ENCODE measurements at regions not wholly inside any gene's neighbourhood (a gene's known extent, or its start where the extent isn't known, plus 50 kb on each side); places are given as distances from the start of the nearest gene placed in this dataset.

DNA sequence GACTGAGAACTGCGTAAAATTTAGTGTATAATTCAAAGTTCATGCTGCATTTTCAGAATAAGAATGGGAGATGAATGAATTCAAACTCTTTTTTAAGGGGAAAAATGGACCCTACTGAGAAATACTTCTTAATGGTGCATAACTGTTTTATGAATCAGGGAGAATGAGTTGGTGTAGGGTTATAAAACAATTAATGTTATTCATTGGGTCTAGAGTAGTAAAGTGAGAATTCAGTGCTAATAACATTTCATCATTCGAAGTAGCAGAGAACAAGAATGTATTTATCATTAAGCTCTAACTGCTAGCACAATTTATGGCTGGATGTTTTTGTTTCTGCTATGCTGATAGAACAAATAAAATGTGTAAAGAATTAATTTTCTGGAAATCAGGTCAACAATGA lies 310.2 kb downstream of the SLITRK5 start:
- H3K9ac ChIP-seq (ENCODE audit: low read length) = no peak overlapping the region
- H3K79me2 ChIP-seq (ENCODE audit: control insufficient read depth, insufficient read depth, low read length, poor library complexity) = no peaks in the 10 kb centered on the region
- H2BK5ac ChIP-seq (ENCODE audit: low read depth, low read length, poor library complexity) = no peak overlapping the region
- no CpG with 5 or more reads among the region's 2 CpGs for WGBS (ENCODE audit: extremely low coverage, insufficient coverage, insufficient read length)
- no peak overlapping the region for H4K8ac ChIP-seq (ENCODE audit: low read depth, low read length)
- no peak overlapping the region for H2BK120ac ChIP-seq (ENCODE audit: insufficient read depth, low read length, poor library complexity)
- H2AFZ ChIP-seq (ENCODE audit: insufficient read depth, low read length, poor library complexity) = no peak overlapping the region
- H3K4me1 ChIP-seq (ENCODE audit: control insufficient read depth in 1 of 2, insufficient read depth in 2 of 2, low read length in 2 of 2) = no peaks in the 10 kb centered on the region
- H3K14ac ChIP-seq (ENCODE audit: low read length) = no peak overlapping the region
- H2AK5ac ChIP-seq (ENCODE audit: low read length) = no peak overlapping the region
- no peak overlapping the region for H3K27ac ChIP-seq (ENCODE audit: low read depth, low read length)
- H3K27me3 ChIP-seq (ENCODE audit: insufficient read depth, low read length) = no peaks in the 10 kb centered on the region
- H3K23ac ChIP-seq (ENCODE audit: low read length) = no peak overlapping the region
- H4K91ac ChIP-seq (ENCODE audit: low read depth, low read length) = no peak overlapping the region
- H3K9me3 ChIP-seq (ENCODE audit: insufficient read depth, low read depth, low read length) = peaks cover 2% of the 10 kb centered on the region
- no peaks in the 10 kb centered on the region for H3K36me3 ChIP-seq (ENCODE audit: control insufficient read depth in 1 of 2, insufficient read depth in 2 of 2, low read length in 2 of 2)
- no peak for DNase-seq
- no peak overlapping the region for H3K18ac ChIP-seq (ENCODE audit: low read length)
- no peak overlapping the region for H3K4me2 ChIP-seq (ENCODE audit: low read length)
- H3K4me3 ChIP-seq (ENCODE audit: low read depth, low read length) = no peak overlapping the region
- H2BK12ac ChIP-seq (ENCODE audit: low read length) = no peak overlapping the region
- no peak overlapping the region for H3K4ac ChIP-seq (ENCODE audit: low read depth, low read length)
- no peaks in the 10 kb centered on the region for H3K79me1 ChIP-seq (ENCODE audit: low read length)
- no peak overlapping the region for H4K12ac ChIP-seq (ENCODE audit: low read depth, low read length)

GRCh38 chr13:87982400-87982799 lies 311.2 kb downstream of the SLITRK5 start:
- DNase-seq = no peak
- Histone ChIP-seq H3K14ac (ENCODE audit: low read length) (no peak overlapping the region), H3K9ac (ENCODE audit: low read length) (no peak overlapping the region), H3K27ac (ENCODE audit: low read depth, low read length) (no peak overlapping the region), H4K8ac (ENCODE audit: low read depth, low read length) (no peak overlapping the region), H3K27me3 (ENCODE audit: insufficient read depth, low read length) (no peaks in the 10 kb centered on the region), H3K36me3 (ENCODE audit: control insufficient read depth in 1 of 2, insufficient read depth in 2 of 2, low read length in 2 of 2) (no peaks in the 10 kb centered on the region), H4K91ac (ENCODE audit: low read depth, low read length) (no peak overlapping the region), H3K9me3 (ENCODE audit: insufficient read depth, low read depth, low read length) (peaks cover 2% of the 10 kb centered on the region), H3K4ac (ENCODE audit: low read depth, low read length) (no peak overlapping the region), H3K4me1 (ENCODE audit: control insufficient read depth in 1 of 2, insufficient read depth in 2 of 2, low read length in 2 of 2) (no peaks in the 10 kb centered on the region), H3K79me2 (ENCODE audit: control insufficient read depth, insufficient read depth, low read length, poor library complexity) (no peaks in the 10 kb centered on the region), H3K79me1 (ENCODE audit: low read length) (no peaks in the 10 kb centered on the region), H2BK5ac (ENCODE audit: low read depth, low read length, poor library complexity) (no peak overlapping the region), H3K18ac (ENCODE audit: low read length) (no peak overlapping the region), H2AFZ (ENCODE audit: insufficient read depth, low read length, poor library complexity) (no peak overlapping the region), H2BK120ac (ENCODE audit: insufficient read depth, low read length, poor library complexity) (no peak overlapping the region), H4K12ac (ENCODE audit: low read depth, low read length) (no peak overlapping the region), H3K4me3 (ENCODE audit: low read depth, low read length) (no peak overlapping the region), H2BK12ac (ENCODE audit: low read length) (no peak overlapping the region), H2AK5ac (ENCODE audit: low read length) (no peak overlapping the region), H3K4me2 (ENCODE audit: low read length) (no peak overlapping the region), H3K23ac (ENCODE audit: low read length) (no peak overlapping the region)

DNA sequence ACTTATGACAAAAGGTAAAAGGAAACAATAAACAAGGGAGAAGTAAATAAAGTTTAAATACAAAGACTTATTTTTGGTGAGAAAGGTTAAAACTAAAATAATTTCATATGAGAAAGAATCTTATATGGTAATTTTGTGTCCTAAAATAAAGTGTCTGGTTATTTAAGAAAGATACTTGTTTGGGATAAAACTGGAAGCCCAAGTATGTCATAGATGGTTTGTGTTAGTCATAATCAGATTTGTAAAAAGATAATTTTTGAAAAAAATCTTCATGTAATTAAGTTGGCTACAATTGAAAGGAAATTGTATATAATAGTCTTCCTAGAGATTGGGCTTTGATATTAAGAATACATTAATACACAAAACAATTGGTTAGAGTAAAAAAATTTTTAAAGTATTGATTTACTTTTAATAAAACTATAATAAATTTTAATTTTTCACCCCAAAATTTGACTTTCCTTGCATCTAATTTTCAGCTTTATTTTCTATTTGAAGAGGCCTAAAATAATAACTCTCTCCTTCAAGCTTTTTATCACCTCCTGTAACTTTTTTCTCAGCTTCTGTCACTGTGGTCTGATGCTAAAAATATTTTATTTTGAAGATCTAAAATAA lies 315.6 kb downstream of the SLITRK5 start:
- no peak overlapping the region for H2AFZ ChIP-seq (ENCODE audit: insufficient read depth, low read length, poor library complexity)
- H3K4me2 ChIP-seq (ENCODE audit: low read length) = no peak overlapping the region
- no peak overlapping the region for H2BK12ac ChIP-seq (ENCODE audit: low read length)
- no peaks in the 10 kb centered on the region for H3K79me2 ChIP-seq (ENCODE audit: control insufficient read depth, insufficient read depth, low read length, poor library complexity)
- peaks cover 2% of the 10 kb centered on the region for H3K9me3 ChIP-seq (ENCODE audit: insufficient read depth, low read depth, low read length)
- no peak overlapping the region for H3K23ac ChIP-seq (ENCODE audit: low read length)
- no peak for DNase-seq
- no peak overlapping the region for H4K91ac ChIP-seq (ENCODE audit: low read depth, low read length)
- H4K8ac ChIP-seq (ENCODE audit: low read depth, low read length) = no peak overlapping the region
- H3K27ac ChIP-seq (ENCODE audit: low read depth, low read length) = no peak overlapping the region
- no peak overlapping the region for H2BK5ac ChIP-seq (ENCODE audit: low read depth, low read length, poor library complexity)
- no peak overlapping the region for H3K18ac ChIP-seq (ENCODE audit: low read length)
- no peak overlapping the region for H3K4me3 ChIP-seq (ENCODE audit: low read depth, low read length)
- H3K36me3 ChIP-seq (ENCODE audit: control insufficient read depth in 1 of 2, insufficient read depth in 2 of 2, low read length in 2 of 2) = no peaks in the 10 kb centered on the region
- H2AK5ac ChIP-seq (ENCODE audit: low read length) = no peak overlapping the region
- H3K27me3 ChIP-seq (ENCODE audit: insufficient read depth, low read length) = no peaks in the 10 kb centered on the region
- H3K14ac ChIP-seq (ENCODE audit: low read length) = no peak overlapping the region
- no peaks in the 10 kb centered on the region for H3K79me1 ChIP-seq (ENCODE audit: low read length)
- no peaks in the 10 kb centered on the region for H3K4me1 ChIP-seq (ENCODE audit: control insufficient read depth in 1 of 2, insufficient read depth in 2 of 2, low read length in 2 of 2)
- no peak overlapping the region for H2BK120ac ChIP-seq (ENCODE audit: insufficient read depth, low read length, poor library complexity)
- H3K9ac ChIP-seq (ENCODE audit: low read length) = no peak overlapping the region
- H4K12ac ChIP-seq (ENCODE audit: low read depth, low read length) = no peak overlapping the region
- H3K4ac ChIP-seq (ENCODE audit: low read depth, low read length) = no peak overlapping the region

DNA sequence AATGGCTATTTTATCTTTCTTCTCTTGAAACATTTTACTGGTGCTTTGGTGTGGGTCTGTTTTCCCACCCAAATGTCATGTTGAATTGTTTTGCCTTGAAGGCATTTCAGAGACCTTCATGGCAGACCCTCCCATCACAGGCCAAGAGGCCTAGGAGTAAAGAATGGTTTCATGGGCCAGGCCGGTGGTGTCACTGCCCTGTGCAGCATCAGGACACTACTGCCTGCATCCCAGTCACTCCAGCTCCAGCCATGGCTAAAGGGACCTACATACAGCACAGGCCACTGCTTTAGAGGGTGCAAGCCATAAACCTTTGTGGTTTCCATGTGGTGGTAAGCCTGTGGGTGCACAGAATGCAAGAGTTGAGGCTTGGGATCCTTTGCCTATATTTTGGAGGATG lies 326.9 kb downstream of the SLITRK5 start:
- no peak overlapping the region for H3K4ac ChIP-seq (ENCODE audit: low read depth, low read length)
- peaks cover 3 to 6% of the 10 kb centered on the region in 2 experiments for H3K4me1 ChIP-seq (ENCODE audit: control insufficient read depth in 1 of 2, insufficient read depth in 2 of 2, low read length in 2 of 2)

More for the DNA sequence above, 326.9 kb downstream of the SLITRK5 start:
- H3K79me2 ChIP-seq (ENCODE audit: control insufficient read depth, insufficient read depth, low read length, poor library complexity) = no peaks in the 10 kb centered on the region
- H3K4me3 ChIP-seq (ENCODE audit: low read depth, low read length) = no peak overlapping the region
- H2AFZ ChIP-seq (ENCODE audit: insufficient read depth, low read length, poor library complexity) = no peak overlapping the region
- no peak overlapping the region for H4K12ac ChIP-seq (ENCODE audit: low read depth, low read length)
- H3K9me3 ChIP-seq (ENCODE audit: insufficient read depth, low read depth, low read length) = peaks cover 4% of the 10 kb centered on the region
- H3K14ac ChIP-seq (ENCODE audit: low read length) = no peak overlapping the region
- no peak overlapping the region for H2BK12ac ChIP-seq (ENCODE audit: low read length)
- DNase-seq = no peak
- H3K27me3 ChIP-seq (ENCODE audit: insufficient read depth, low read length) = no peaks in the 10 kb centered on the region
- no peak overlapping the region for H3K9ac ChIP-seq (ENCODE audit: low read length)
- H2AK5ac ChIP-seq (ENCODE audit: low read length) = no peak overlapping the region
- H3K18ac ChIP-seq (ENCODE audit: low read length) = no peak overlapping the region
- H3K23ac ChIP-seq (ENCODE audit: low read length) = no peak overlapping the region
- H3K27ac ChIP-seq (ENCODE audit: low read depth, low read length) = no peak overlapping the region
- H3K36me3 ChIP-seq (ENCODE audit: control insufficient read depth in 1 of 2, insufficient read depth in 2 of 2, low read length in 2 of 2) = peaks cover 3% of the 10 kb centered on the region in 2 experiments
- peaks cover 5% of the 10 kb centered on the region for H3K79me1 ChIP-seq (ENCODE audit: low read length)
- no peak overlapping the region for H2BK120ac ChIP-seq (ENCODE audit: insufficient read depth, low read length, poor library complexity)
- WGBS (ENCODE audit: extremely low coverage, insufficient coverage, insufficient read length) = no CpG with 5 or more reads among the region's 1 CpG
- H4K8ac ChIP-seq (ENCODE audit: low read depth, low read length) = no peak overlapping the region
- H2BK5ac ChIP-seq (ENCODE audit: low read depth, low read length, poor library complexity) = no peak overlapping the region
- no peak overlapping the region for H3K4me2 ChIP-seq (ENCODE audit: low read length)
- H4K91ac ChIP-seq (ENCODE audit: low read depth, low read length) = peak overlapping the region; percentile 47

Data from trophoblast cell (in vitro differentiated cells and primary cell).